GM21576 (cell line): ENCODE measurements at regions not wholly inside any gene's neighbourhood (a gene's known extent, or its start where the extent isn't known, plus 50 kb on each side); places are given as distances from the start of the nearest gene placed in this dataset.
"Not testable (repeated sequence)": the region's sequence is repeated elsewhere in the genome, so short reads cannot be mapped to it uniquely, and the experiment has no call there.

Source experiments
- ATAC-seq: cut with Tn5 transposase; IDR thresholded peaks from one replicate; pipeline ENCODE4 v1.9.1; 2021; ENCODE audit warnings: mild to moderate bottlenecking, moderate library complexity; ENCODE audit not compliant: unreplicated experiment

GRCh38 chr16:64736857-64737256 is 385.0 kb downstream of the CDH11 start:
- ATAC-seq: no peak

- no peak for ATAC-seq
Observed at GRCh38 chr16:64731891-64732290, 390.0 kb downstream of the CDH11 start.

GRCh38 chr16:64730261-64730660 is 391.6 kb downstream of the CDH11 start:
- ATAC-seq: no peak

- ATAC-seq: no peak
Observed at GRCh38 chr16:64724339-64724738, 397.5 kb downstream of the CDH11 start.

GRCh38 chr16:64718486-64718885 is 403.4 kb downstream of the CDH11 start:
- no peak for ATAC-seq

GRCh38 chr16:64717871-64718270 is 404.0 kb downstream of the CDH11 start:
- ATAC-seq: no peak

- no peak for ATAC-seq
Observed at GRCh38 chr16:64715624-64716023, 406.2 kb downstream of the CDH11 start.

GRCh38 chr16:64712026-64712425 is 409.8 kb downstream of the CDH11 start:
- no peak for ATAC-seq

GRCh38 chr16:64711596-64711995 is 410.3 kb downstream of the CDH11 start:
- no peak for ATAC-seq

GRCh38 chr16:64711026-64711425 is 410.8 kb downstream of the CDH11 start:
- no peak for ATAC-seq

- no peak for ATAC-seq
Observed at GRCh38 chr16:64705443-64705842, 416.4 kb downstream of the CDH11 start.

GRCh38 chr16:64704386-64704785 is 417.5 kb downstream of the CDH11 start:
- ATAC-seq: no peak

GRCh38 chr16:64702415-64702814 is 419.4 kb downstream of the CDH11 start:
- ATAC-seq: no peak

GRCh38 chr16:64700628-64701027 is 421.2 kb downstream of the CDH11 start:
- ATAC-seq: no peak

GRCh38 chr16:64696866-64697265 is 425.0 kb downstream of the CDH11 start:
- no peak for ATAC-seq

GRCh38 chr16:64695684-64696083 is 426.2 kb downstream of the CDH11 start:
- no peak for ATAC-seq

GRCh38 chr16:64693946-64694345 is 427.9 kb downstream of the CDH11 start:
- ATAC-seq: no peak

GRCh38 chr16:64687786-64688185 is 434.1 kb downstream of the CDH11 start:
- ATAC-seq: no peak

GRCh38 chr16:64687123-64687522 is 434.7 kb downstream of the CDH11 start:
- no peak for ATAC-seq

GRCh38 chr16:64679976-64680690 is 441.7 kb downstream of the CDH11 start:
- ATAC-seq: no peak

GRCh38 chr16:64669573-64669972 is 452.3 kb downstream of the CDH11 start:
- no peak for ATAC-seq

GRCh38 chr16:64667334-64667877 is 454.5 kb downstream of the CDH11 start:
- no peak for ATAC-seq

GRCh38 chr16:64662312-64662711 is 459.6 kb downstream of the CDH11 start:
- not testable (repeated sequence) for ATAC-seq
